ENCODE measurements at regions not wholly inside any gene's neighbourhood (a gene's known extent, or its start where the extent isn't known, plus 50 kb on each side); places are given as distances from the start of the nearest gene placed in this dataset.
"Not testable (repeated sequence)": the region's sequence is repeated elsewhere in the genome, so short reads cannot be mapped to it uniquely, and the experiment has no call there.

- no peak for TF ChIP-seq POLR2A (IDR thresholded peaks at IDR 0.05; ENCODE audit: low read depth, low read length)
- no peak for TF ChIP-seq TAF1 (IDR thresholded peaks at IDR 0.05; ENCODE audit: borderline replicate concordance, low read depth, low read length)
- TF ChIP-seq POLR2AphosphoS5 (IDR thresholded peaks at IDR 0.05; ENCODE audit: low read depth, low read length): no peak
- no peak for FAIRE-seq
- DNase-seq (ENCODE audit: insufficient read length): no peak
Observed at GRCh38 chr5:144697847-144698262, 527.2 kb downstream of the KCTD16 start.

GRCh38 chr5:144691936-144692335, 521.3 kb downstream of the KCTD16 start:
- TF ChIP-seq TAF1 (IDR thresholded peaks at IDR 0.05; ENCODE audit: borderline replicate concordance, low read depth, low read length): no peak
- TF ChIP-seq POLR2A (IDR thresholded peaks at IDR 0.05; ENCODE audit: low read depth, low read length): no peak
- no peak for TF ChIP-seq POLR2AphosphoS5 (IDR thresholded peaks at IDR 0.05; ENCODE audit: low read depth, low read length)
- no peak for DNase-seq (ENCODE audit: insufficient read length)
- no peak for FAIRE-seq

DNA sequence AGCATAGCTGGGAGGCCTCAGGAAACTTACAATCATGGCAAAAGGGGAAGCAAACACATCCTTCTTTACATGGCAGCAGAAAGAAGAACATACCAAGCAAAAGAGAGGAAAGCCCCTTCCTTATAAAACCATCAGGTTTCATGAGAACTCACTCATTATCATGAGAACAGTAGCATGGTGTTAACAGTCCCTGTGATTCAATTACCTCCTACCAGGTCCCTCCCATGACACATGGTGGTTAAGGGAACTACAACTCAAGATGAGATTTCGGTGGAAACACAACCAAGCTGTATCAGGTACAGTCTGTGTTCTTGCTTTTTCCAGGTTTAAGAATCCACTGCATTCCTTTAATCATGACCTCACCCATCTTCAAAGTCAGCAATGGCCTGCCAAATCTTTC, 514.2 kb downstream of the KCTD16 start:
- DNase-seq (ENCODE audit: insufficient read length): no peak
- no peak for TF ChIP-seq POLR2AphosphoS5 (IDR thresholded peaks at IDR 0.05; ENCODE audit: low read depth, low read length)
- no peak for TF ChIP-seq POLR2A (IDR thresholded peaks at IDR 0.05; ENCODE audit: low read depth, low read length)
- TF ChIP-seq TAF1 (IDR thresholded peaks at IDR 0.05; ENCODE audit: borderline replicate concordance, low read depth, low read length): no peak
- FAIRE-seq: no peak

DNA sequence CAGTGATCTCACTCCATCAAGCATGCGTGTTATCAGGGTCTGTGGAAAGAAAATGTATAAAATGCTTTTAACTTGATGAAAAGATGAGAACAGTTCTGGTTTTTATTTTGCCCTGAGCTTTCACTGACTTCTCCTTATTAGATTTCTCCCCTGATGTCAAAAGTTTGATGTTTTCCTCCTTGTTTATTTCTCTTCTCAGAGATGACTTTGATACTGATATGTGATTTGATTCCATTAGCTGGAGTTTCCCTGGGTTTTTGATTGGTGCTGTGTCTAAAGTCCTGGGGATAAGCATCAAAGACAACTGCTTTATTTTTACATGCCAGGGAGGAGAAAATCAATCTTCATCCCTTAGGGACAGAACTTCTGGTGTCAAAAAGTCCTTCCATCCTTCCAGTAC, 510.0 kb downstream of the KCTD16 start:
- DNase-seq (ENCODE audit: insufficient read length) (no peak), FAIRE-seq (no peak)
- TF ChIP-seq POLR2A (IDR thresholded peaks at IDR 0.05; ENCODE audit: low read depth, low read length): no peak
- no peak for TF ChIP-seq TAF1 (IDR thresholded peaks at IDR 0.05; ENCODE audit: borderline replicate concordance, low read depth, low read length)
- TF ChIP-seq POLR2AphosphoS5 (IDR thresholded peaks at IDR 0.05; ENCODE audit: low read depth, low read length): no peak

- TF ChIP-seq POLR2A (IDR thresholded peaks at IDR 0.05; ENCODE audit: low read depth, low read length) (no peak), TAF1 (IDR thresholded peaks at IDR 0.05; ENCODE audit: borderline replicate concordance, low read depth, low read length) (no peak), POLR2AphosphoS5 (IDR thresholded peaks at IDR 0.05; ENCODE audit: low read depth, low read length) (no peak)
- FAIRE-seq (no peak), DNase-seq (ENCODE audit: insufficient read length) (no peak)
Observed at GRCh38 chr5:144671066-144671465, 500.4 kb downstream of the KCTD16 start.

DNA sequence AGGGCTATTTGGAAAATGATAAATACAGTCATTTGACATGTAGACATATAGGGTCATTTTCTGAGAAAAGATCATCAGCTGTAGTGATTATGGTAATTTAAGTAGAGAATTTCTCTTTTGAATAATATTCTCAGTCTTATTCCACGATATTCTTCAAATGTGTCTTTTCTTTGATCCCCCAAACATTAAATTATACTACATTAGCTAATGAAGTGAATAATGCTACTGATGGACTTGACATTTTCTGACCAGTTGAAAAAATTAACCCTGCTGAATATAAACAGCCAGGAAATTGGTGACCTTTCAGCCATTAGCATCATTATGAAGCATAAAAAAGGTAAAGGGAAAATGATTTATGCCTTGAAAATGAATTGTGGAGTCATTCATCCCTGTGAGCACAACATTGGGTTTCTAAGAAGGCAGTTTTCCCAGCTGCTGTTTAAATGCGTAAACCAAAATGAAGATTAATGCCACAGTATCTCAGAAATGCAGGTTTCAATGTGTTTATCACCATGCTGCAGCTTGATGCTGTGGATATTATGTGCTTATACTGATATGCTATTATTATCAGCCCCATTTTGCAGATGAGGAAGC, 489.1 kb downstream of the KCTD16 start:
- DNase-seq (ENCODE audit: insufficient read length): no peak
- no peak for TF ChIP-seq POLR2A (IDR thresholded peaks at IDR 0.05; ENCODE audit: low read depth, low read length)
- TF ChIP-seq TAF1 (IDR thresholded peaks at IDR 0.05; ENCODE audit: borderline replicate concordance, low read depth, low read length): no peak
- no peak for TF ChIP-seq POLR2AphosphoS5 (IDR thresholded peaks at IDR 0.05; ENCODE audit: low read depth, low read length)
- FAIRE-seq: no peak

DNA sequence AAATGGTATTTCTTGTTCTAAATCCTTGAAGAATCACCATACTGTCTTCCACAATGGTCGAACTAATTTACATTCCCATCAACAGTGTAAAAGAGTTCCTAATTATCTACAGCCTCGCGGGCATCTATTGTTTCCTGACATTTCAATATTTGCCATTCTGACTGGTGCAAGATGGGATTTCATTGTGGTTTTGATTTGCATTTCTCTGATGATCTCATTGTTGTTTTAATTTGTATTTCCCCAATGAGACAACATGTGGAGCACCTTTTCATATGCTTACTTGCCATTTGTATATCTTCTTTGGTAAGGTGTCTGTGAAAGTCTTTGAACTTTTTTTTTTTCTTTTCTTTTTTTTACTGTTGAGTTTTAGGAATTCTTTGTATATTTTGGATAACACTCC, 473.6 kb downstream of the KCTD16 start:
- DNase-seq (ENCODE audit: insufficient read length): no peak
- no peak for TF ChIP-seq TAF1 (IDR thresholded peaks at IDR 0.05; ENCODE audit: borderline replicate concordance, low read depth, low read length)
- TF ChIP-seq POLR2A (IDR thresholded peaks at IDR 0.05; ENCODE audit: low read depth, low read length): no peak
- no peak for TF ChIP-seq POLR2AphosphoS5 (IDR thresholded peaks at IDR 0.05; ENCODE audit: low read depth, low read length)
- FAIRE-seq: no peak

- FAIRE-seq (no peak), DNase-seq (ENCODE audit: insufficient read length) (no peak)
- TF ChIP-seq POLR2AphosphoS5 (IDR thresholded peaks at IDR 0.05; ENCODE audit: low read depth, low read length) (no peak), TAF1 (IDR thresholded peaks at IDR 0.05; ENCODE audit: borderline replicate concordance, low read depth, low read length) (no peak), POLR2A (IDR thresholded peaks at IDR 0.05; ENCODE audit: low read depth, low read length) (no peak)
Observed at GRCh38 chr5:144638787-144639186, 468.1 kb downstream of the KCTD16 start.

DNA sequence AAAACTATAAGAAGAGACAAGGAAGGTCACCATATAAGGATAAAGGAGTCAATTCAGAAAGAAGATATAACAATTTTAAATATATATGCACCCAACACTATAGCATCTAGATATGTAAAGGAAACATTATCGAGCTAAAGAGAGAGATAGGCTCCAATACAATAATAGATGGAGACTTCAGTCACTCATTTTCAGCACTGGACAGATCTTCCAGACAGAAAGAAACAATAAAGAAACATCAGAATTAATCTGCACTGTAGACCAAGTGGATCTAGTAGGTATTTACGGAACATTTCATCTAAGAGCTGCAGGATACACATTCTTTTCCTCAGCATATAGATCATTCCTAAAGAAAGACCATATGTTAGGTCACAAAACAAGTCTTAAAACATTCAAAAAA, 463.5 kb downstream of the KCTD16 start:
- no peak for DNase-seq (ENCODE audit: insufficient read length)
- no peak for TF ChIP-seq POLR2A (IDR thresholded peaks at IDR 0.05; ENCODE audit: low read depth, low read length)
- TF ChIP-seq TAF1 (IDR thresholded peaks at IDR 0.05; ENCODE audit: borderline replicate concordance, low read depth, low read length): no peak
- TF ChIP-seq POLR2AphosphoS5 (IDR thresholded peaks at IDR 0.05; ENCODE audit: low read depth, low read length): no peak
- FAIRE-seq: no peak

GRCh38 chr5:144598451-144599068, 427.9 kb downstream of the KCTD16 start:
- FAIRE-seq (no peak), DNase-seq (ENCODE audit: insufficient read length) (no peak)

GRCh38 chr5:144596517-144596916, 425.8 kb downstream of the KCTD16 start:
- TF ChIP-seq POLR2AphosphoS5 (IDR thresholded peaks at IDR 0.05; ENCODE audit: low read depth, low read length) (no peak), TAF1 (IDR thresholded peaks at IDR 0.05; ENCODE audit: borderline replicate concordance, low read depth, low read length) (no peak), POLR2A (IDR thresholded peaks at IDR 0.05; ENCODE audit: low read depth, low read length) (no peak)
- no peak for DNase-seq (ENCODE audit: insufficient read length)
- no peak for FAIRE-seq

More at GRCh38 chr5:144598451-144599068, 427.9 kb downstream of the KCTD16 start:
- no peak for TF ChIP-seq TAF1 (IDR thresholded peaks at IDR 0.05; ENCODE audit: borderline replicate concordance, low read depth, low read length)
- TF ChIP-seq POLR2A (IDR thresholded peaks at IDR 0.05; ENCODE audit: low read depth, low read length): no peak
- TF ChIP-seq POLR2AphosphoS5 (IDR thresholded peaks at IDR 0.05; ENCODE audit: low read depth, low read length): no peak

- DNase-seq (ENCODE audit: insufficient read length): no peak
- no peak for TF ChIP-seq POLR2A (IDR thresholded peaks at IDR 0.05; ENCODE audit: low read depth, low read length)
- no peak for TF ChIP-seq POLR2AphosphoS5 (IDR thresholded peaks at IDR 0.05; ENCODE audit: low read depth, low read length)
- no peak for TF ChIP-seq TAF1 (IDR thresholded peaks at IDR 0.05; ENCODE audit: borderline replicate concordance, low read depth, low read length)
- no peak for FAIRE-seq
Observed at GRCh38 chr5:144594919-144595318, 424.2 kb downstream of the KCTD16 start.

DNA sequence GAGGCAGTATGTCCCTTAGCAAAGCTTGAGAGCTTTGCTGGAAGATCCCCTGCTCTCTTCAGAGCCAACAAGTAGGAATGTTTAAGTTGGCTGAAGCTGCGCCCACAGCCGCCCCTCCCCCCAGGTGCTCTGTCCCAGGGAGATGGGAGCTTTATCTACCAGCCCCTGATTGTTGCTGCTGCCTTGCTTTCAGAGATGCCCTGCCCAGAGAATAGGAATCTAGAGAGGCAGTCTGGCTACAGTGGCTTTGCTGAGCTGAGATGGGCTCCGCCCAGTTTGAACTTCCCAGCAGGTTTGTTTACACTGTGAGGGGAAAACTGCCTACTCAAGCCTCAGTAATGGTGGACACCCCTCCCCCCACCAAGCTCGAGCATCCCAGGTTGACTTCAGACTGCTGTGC, 423.6 kb downstream of the KCTD16 start:
- not testable (repeated sequence) for DNase-seq (ENCODE audit: insufficient read length)

More for the DNA sequence above, 423.6 kb downstream of the KCTD16 start:
- FAIRE-seq: not testable (repeated sequence)
